T1000 (cell line): ENCODE measurements at regions not wholly inside any gene's neighbourhood (a gene's known extent, or its start where the extent isn't known, plus 50 kb on each side); places are given as distances from the start of the nearest gene placed in this dataset.
"Not testable (repeated sequence)": the region's sequence is repeated elsewhere in the genome, so short reads cannot be mapped to it uniquely, and the experiment has no call there.

ENCODE experiments used
- DNase-seq: peaks from one replicate; lab custom pipeline; 2025; ENCODE audit warnings: mixed read lengths; lab: John Stamatoyannopoulos, UW

GRCh38 chr3:177249203-177249602, 51.9 kb upstream of the TBL1XR1 start:
- DNase-seq, result no peak

DNA sequence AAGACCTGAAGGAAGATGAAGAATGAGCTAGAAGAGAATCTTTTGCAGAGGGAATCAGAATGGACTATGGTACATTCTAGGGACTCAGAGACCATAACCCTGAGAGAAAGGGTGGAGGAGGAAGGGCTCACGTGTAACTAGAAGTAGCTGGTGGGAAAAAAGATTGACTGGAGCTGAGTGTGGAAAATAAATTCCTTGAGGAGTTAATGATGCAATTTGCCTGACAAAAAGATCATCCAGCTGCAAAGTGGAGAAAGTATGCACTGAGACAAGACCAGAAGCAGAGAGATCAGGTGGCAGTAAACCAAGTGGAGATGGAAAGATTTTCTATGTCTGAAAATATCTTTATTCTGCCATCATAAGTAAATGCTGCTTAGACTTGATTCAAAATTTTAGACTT, 52.9 kb upstream of the TBL1XR1 start:
- DNase-seq, result no peak

DNA sequence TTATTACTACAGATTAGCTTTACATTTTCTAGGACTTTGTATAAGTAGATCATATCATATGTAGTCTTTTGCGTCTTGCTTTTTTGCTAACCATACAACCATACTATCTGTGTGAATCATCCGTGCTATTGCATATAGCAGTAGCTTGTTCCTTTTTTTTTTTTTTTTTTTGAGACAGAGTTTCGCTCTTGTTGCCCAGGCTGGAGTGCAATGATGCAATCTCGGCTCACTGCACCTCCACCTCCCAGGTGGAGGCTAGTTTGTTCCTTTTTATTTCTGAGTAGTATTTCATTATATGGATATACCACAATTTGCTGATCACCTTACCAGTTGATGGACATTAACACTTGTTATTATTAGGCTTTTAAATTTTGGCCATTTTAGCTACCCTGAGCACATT, 54.5 kb upstream of the TBL1XR1 start:
- DNase-seq, result no peak

DNA sequence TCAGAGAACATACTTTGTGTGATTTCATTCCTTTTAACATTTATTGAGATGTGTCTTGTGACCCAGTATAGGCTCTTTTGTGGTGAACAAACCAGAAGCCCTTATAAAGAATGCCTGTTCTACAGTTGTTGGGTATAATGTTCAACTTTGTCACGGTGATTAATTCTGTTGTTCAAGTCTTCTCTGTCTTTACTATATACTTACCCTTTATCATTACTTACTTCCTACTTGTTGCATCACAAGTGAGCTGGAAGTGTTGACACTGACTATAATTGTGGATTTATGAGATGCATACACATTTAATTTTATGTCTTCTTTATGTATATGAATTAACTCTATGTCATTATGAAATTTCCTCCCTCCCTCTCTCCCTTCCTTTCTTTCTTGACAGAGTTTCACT, 59.7 kb upstream of the TBL1XR1 start:
- DNase-seq, result no peak

GRCh38 chr3:177257625-177258024, 60.3 kb upstream of the TBL1XR1 start:
- no peak for DNase-seq

GRCh38 chr3:177262396-177262795, 65.1 kb upstream of the TBL1XR1 start:
- DNase-seq, result no peak

GRCh38 chr3:177263615-177264368, 66.5 kb upstream of the TBL1XR1 start:
- DNase-seq, result no peak

DNA sequence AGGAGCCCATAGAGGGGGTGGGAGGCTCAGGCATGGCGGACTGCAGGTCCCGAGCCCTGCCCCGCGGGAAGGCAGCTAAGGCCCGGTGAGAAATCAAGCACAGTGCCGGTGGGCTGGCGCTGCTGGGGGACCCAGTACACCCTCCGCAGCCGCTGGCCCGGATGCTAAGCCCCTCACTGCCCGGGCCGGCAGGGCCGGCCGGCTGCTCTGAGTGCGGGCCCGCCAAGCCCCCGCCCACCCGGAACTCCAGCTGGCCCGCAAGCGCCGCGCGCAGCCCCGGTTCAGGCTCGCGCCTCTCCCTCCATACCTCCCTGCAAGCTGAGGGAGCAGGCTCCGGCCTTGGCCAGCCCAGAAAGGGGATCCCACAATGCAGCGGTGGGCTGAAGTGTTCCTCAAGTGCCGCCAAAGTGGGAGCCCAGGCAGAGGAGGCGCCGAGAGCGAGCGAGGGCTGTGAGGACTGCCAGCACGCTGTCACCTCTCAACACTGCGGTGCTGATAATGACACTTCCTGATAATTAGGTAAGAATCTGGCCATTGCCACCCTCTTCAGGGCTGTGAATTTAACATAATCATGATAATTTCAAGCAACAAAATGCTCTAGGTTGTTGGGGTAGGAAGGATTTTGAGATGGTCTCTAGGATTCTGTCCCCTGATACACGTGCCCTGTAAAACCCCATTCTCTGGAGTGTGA, 74.7 kb upstream of the TBL1XR1 start:
- not testable (repeated sequence) for DNase-seq

DNA sequence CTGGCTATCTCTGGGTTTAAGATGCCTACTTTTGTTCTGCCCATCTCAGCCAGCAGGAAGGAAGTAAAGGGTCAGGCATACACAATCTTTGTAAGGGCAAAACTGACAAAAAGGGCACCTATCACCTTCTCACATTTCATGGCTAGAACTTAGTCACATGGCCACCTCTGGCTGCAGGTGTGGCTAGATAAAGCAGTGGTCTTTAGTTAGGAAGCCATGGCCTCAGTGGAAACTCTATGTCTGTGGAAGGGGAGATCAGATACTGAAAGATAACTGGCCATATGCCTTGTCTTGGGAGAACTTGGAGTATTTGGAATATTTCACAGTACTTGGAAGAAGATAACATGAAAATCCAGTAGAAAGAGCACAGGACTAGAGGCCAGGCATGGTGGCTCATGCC, 80.7 kb upstream of the TBL1XR1 start:
- DNase-seq, result no peak

GRCh38 chr3:177279118-177279815, 82.0 kb upstream of the TBL1XR1 start:
- DNase-seq, result no peak

- DNase-seq, result no peak
These were observed 84.2 kb upstream of the TBL1XR1 start for GRCh38 chr3:177281292-177282118.

- DNase-seq, result no peak
These were observed 84.9 kb upstream of the TBL1XR1 start for GRCh38 chr3:177282119-177282655.

GRCh38 chr3:177283983-177284382, 86.7 kb upstream of the TBL1XR1 start:
- no peak for DNase-seq

GRCh38 chr3:177284383-177284881, 87.2 kb upstream of the TBL1XR1 start:
- DNase-seq, result no peak

DNA sequence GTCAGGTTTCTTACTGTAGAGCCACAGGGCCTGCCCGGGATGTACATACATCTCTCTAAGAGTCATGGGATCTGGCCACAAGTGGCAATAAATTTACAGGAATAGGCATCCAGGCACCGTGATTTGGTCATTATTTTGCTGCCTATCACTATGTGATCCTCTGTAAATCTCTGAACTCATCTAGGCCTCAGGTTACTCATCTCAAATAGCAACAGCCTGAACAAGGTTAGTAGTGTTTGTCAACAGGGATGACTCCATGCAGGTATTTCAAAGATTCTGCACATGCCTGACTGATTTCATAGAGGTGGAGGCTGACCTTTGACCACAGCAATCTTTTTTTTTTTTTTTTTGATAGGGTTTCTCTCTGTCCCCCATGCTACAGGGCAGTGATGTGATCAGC, 88.8 kb upstream of the TBL1XR1 start:
- no peak for DNase-seq

GRCh38 chr3:177287231-177287630, 89.9 kb upstream of the TBL1XR1 start:
- DNase-seq, result no peak

DNA sequence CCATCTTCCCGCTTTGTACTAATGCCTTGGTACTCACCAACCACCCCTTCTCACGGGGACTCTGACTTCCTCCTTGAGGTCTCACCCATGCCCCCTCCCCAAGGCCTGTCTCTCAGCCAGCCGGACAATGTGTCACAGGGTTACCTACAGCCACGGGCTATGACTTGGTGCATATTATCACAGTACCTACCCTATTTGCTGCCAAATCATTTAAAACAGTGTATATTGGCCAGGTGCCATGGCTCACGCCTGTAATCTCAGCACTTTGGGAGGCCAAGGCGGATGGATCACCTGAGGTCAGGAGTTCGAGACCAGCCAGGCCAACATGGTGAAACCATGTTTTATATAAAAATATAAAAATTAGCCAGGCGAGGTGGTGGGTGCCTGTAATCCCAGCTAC, 93.4 kb upstream of the TBL1XR1 start:
- DNase-seq, result no peak

- no peak for DNase-seq
These were observed 96.9 kb upstream of the TBL1XR1 start for GRCh38 chr3:177294221-177294620.

DNA sequence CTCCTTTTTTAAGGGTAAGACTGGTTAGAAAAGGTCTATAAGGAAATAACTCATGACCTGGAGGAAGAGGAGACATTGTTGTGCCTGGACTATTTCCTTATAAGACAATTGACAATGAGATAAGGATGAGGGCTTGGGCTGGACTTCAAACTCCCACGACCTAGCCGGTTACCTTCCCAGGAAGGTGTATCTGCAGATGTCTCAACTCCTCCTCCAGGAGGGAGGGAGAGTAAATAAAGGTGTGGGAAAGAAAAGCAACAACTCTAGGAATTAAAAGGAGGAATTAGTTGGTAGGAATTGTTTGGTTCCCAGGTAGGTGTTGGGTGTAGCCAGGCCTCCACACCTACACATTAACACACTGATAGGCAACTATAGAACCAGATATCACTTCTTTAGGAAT, 97.8 kb upstream of the TBL1XR1 start:
- DNase-seq, result no peak

- DNase-seq, result no peak
These were observed 102.0 kb upstream of the TBL1XR1 start for GRCh38 chr3:177299250-177299649.

DNA sequence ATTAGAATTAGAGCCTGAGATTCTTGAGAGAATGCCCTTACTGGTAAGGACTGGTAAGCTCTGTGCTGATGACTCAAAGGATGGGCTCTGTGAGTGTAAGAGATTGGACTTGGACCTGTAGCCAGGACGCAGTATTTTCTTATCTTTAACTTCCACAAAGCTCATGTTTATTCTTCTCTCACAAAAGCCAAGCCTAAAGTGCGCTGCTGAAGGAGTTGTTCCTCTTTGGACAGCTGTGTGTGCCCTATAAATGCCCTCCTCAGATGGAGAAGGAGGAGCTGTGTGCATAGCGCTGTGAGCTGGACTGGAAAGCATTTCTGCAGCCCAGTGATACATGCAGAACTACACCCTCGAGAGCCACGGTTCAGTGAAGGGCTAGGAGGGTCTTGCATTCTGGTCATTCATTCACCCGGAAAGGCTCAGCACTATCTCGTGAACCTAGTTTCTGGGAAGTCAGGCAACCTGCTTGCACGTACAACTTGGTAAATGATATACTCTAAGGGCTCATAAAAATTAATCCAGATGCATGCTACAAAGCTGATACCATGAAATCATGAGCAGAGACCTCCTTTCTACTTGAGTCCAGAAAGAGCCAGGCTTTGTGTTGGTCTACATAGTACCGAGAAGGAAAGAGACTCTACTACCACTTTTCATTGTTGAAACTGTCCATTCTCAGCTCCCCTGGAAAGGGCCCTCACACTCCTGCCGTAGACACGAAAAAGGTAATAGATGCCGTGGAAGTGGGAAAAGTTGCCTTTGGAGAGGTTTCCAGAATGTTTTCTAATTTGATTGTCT, 103.0 kb upstream of the TBL1XR1 start:
- no peak for DNase-seq
